ENCODE measurements at regions not wholly inside any gene's neighbourhood (a gene's known extent, or its start where the extent isn't known, plus 50 kb on each side); places are given as distances from the start of the nearest gene placed in this dataset.
"Not testable (repeated sequence)": the region's sequence is repeated elsewhere in the genome, so short reads cannot be mapped to it uniquely, and the experiment has no call there.

GRCh38 chr16:15307184-15307583, 70.9 kb downstream of the NPIPA5 start:
- ATAC-seq; intact Hi-C loops (cut with DNase I): not testable (repeated sequence)

GRCh38 chr16:15305889-15306288, 72.2 kb downstream of the NPIPA5 start:
- ATAC-seq; DNase-seq (ENCODE audit: low spot score); intact Hi-C loops (cut with DNase I): not testable (repeated sequence)

More at GRCh38 chr16:15307184-15307583, 70.9 kb downstream of the NPIPA5 start:
- not testable (repeated sequence) for DNase-seq (ENCODE audit: low spot score)

GRCh38 chr16:15303667-15304324, 74.3 kb downstream of the NPIPA5 start:
- intact Hi-C loops (cut with DNase I); ATAC-seq; DNase-seq (ENCODE audit: low spot score): not testable (repeated sequence)

GRCh38 chr16:15297104-15297503, 81.0 kb downstream of the NPIPA5 start:
- ATAC-seq; intact Hi-C loops (cut with DNase I); DNase-seq (ENCODE audit: low spot score): not testable (repeated sequence)

- intact Hi-C loops (cut with DNase I) = not testable (repeated sequence)
Measured at GRCh38 chr16:15274796-15275195, 103.3 kb downstream of the NPIPA5 start.

GRCh38 chr16:15273964-15274363, 104.1 kb downstream of the NPIPA5 start:
- DNase-seq (ENCODE audit: low spot score); intact Hi-C loops (cut with DNase I); ATAC-seq: not testable (repeated sequence)

More at GRCh38 chr16:15274796-15275195, 103.3 kb downstream of the NPIPA5 start:
- DNase-seq (ENCODE audit: low spot score); ATAC-seq: not testable (repeated sequence)

GRCh38 chr16:15266941-15267340, 111.2 kb downstream of the NPIPA5 start:
- DNase-seq (ENCODE audit: low spot score); ATAC-seq; intact Hi-C loops (cut with DNase I): not testable (repeated sequence)

- intact Hi-C loops (cut with DNase I); ATAC-seq: not testable (repeated sequence)
Measured at GRCh38 chr16:15262212-15262611, 115.9 kb downstream of the NPIPA5 start.

GRCh38 chr16:15247971-15248370, 130.1 kb downstream of the NPIPA5 start:
- intact Hi-C loops (cut with DNase I); DNase-seq (ENCODE audit: low spot score); ATAC-seq: not testable (repeated sequence)

More at GRCh38 chr16:15262212-15262611, 115.9 kb downstream of the NPIPA5 start:
- not testable (repeated sequence) for DNase-seq (ENCODE audit: low spot score)

- intact Hi-C loops (cut with DNase I); DNase-seq (ENCODE audit: low spot score); ATAC-seq: not testable (repeated sequence)
Measured at GRCh38 chr16:15236674-15237323, 141.3 kb downstream of the NPIPA5 start.

GRCh38 chr16:15235140-15235539, 141.1 kb upstream of the RRN3 start:
- intact Hi-C loops (cut with DNase I); DNase-seq (ENCODE audit: low spot score); ATAC-seq: not testable (repeated sequence)

GRCh38 chr16:15234702-15235101, 140.6 kb upstream of the RRN3 start:
- intact Hi-C loops (cut with DNase I); ATAC-seq; DNase-seq (ENCODE audit: low spot score): not testable (repeated sequence)

- intact Hi-C loops (cut with DNase I); DNase-seq (ENCODE audit: low spot score); ATAC-seq: not testable (repeated sequence)
Measured at GRCh38 chr16:15230432-15230831, 136.4 kb upstream of the RRN3 start.

- ATAC-seq; intact Hi-C loops (cut with DNase I); DNase-seq (ENCODE audit: low spot score): not testable (repeated sequence)
Measured at GRCh38 chr16:15229661-15230060, 135.6 kb upstream of the RRN3 start.

- intact Hi-C loops (cut with DNase I); ATAC-seq; DNase-seq (ENCODE audit: low spot score): not testable (repeated sequence)
Measured at GRCh38 chr16:15224651-15225050, 130.6 kb upstream of the RRN3 start.

GRCh38 chr16:15223398-15223797, 129.3 kb upstream of the RRN3 start:
- DNase-seq (ENCODE audit: low spot score); ATAC-seq; intact Hi-C loops (cut with DNase I): not testable (repeated sequence)

GRCh38 chr16:15219679-15220615, 125.9 kb upstream of the RRN3 start:
- intact Hi-C loops (cut with DNase I); DNase-seq (ENCODE audit: low spot score): not testable (repeated sequence)
- peak; percentile 91 for ATAC-seq

GRCh38 chr16:15218856-15219500, 124.9 kb upstream of the RRN3 start:
- DNase-seq (ENCODE audit: low spot score); intact Hi-C loops (cut with DNase I): not testable (repeated sequence)
- ATAC-seq = peak; percentile 86

Data from sciatic nerve (tissue), 2 donors.